Type B pancreatic cell (in vitro differentiated cells): ENCODE measurements at regions not wholly inside any gene's neighbourhood (a gene's known extent, or its start where the extent isn't known, plus 50 kb on each side); places are given as distances from the start of the nearest gene placed in this dataset.

Source experiments
- DNase-seq: peaks from one replicate; pipeline ENCODE4 v3.0.0; 2021; ENCODE audit warnings: mixed read lengths; ENCODE audit not compliant: unreplicated experiment; ENCODE audit errors: extremely low spot score
- H3K27ac Mint-ChIP-seq: 2 replicates; pipeline ENCODE4 v1.8.0; 2021; ENCODE audit warnings: mild to moderate bottlenecking, mixed read lengths
- H3K27me3 Mint-ChIP-seq: 2 replicates; pipeline ENCODE4 v1.8.0; 2021; ENCODE audit warnings: mixed read lengths
- H3K36me3 Mint-ChIP-seq: 2 replicates; pipeline ENCODE4 v1.8.0; 2021; ENCODE audit warnings: mixed read lengths
- H3K4me1 Mint-ChIP-seq: one replicate; pipeline ENCODE4 v1.8.0; 2021; ENCODE audit warnings: mixed read lengths; ENCODE audit not compliant: unreplicated experiment
- H3K4me3 Mint-ChIP-seq: 2 replicates; pipeline ENCODE4 v1.8.0; 2021; ENCODE audit warnings: mild to moderate bottlenecking, mixed read lengths
- H3K9me3 Mint-ChIP-seq: 2 replicates; pipeline ENCODE4 v1.8.0; 2021; ENCODE audit warnings: mixed read lengths
- TF ChIP-seq, protein P1 (sequence below): fragments of 200-600 bp; sonication (generic); conservative IDR thresholded peaks from 2 replicates; pipeline ENCODE4 v1.5.0; 2021; ENCODE audit warnings: antibody characterized with exemption, mild to moderate bottlenecking

DNA sequence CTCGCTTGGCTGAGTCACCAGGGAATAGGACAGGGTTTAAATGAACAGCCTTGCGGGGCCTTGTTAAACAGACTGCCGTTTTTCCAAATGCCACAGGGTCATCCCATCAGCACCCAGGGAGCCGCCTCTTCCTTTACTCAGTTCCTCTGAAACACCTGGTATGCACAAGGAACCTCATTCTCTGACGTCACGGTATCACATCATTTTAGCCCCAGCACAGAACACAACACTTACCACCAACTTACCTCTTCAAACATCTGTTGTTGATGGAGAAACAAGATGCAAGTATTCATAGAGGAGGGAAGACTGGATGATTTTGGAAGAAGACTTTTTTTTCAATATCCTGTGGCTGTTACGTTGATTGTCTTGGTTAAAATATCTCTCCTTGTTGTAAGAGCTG lies 535.3 kb upstream of the TMEM132C start:
- H3K4me1 Mint-ChIP-seq: no peaks in the 10 kb centered on the region
- TF ChIP-seq, protein P1, sequence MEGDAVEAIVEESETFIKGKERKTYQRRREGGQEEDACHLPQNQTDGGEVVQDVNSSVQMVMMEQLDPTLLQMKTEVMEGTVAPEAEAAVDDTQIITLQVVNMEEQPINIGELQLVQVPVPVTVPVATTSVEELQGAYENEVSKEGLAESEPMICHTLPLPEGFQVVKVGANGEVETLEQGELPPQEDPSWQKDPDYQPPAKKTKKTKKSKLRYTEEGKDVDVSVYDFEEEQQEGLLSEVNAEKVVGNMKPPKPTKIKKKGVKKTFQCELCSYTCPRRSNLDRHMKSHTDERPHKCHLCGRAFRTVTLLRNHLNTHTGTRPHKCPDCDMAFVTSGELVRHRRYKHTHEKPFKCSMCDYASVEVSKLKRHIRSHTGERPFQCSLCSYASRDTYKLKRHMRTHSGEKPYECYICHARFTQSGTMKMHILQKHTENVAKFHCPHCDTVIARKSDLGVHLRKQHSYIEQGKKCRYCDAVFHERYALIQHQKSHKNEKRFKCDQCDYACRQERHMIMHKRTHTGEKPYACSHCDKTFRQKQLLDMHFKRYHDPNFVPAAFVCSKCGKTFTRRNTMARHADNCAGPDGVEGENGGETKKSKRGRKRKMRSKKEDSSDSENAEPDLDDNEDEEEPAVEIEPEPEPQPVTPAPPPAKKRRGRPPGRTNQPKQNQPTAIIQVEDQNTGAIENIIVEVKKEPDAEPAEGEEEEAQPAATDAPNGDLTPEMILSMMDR: no peak
- no peaks in the 10 kb centered on the region for H3K36me3 Mint-ChIP-seq
- no peak for DNase-seq
- no peaks in the 10 kb centered on the region for H3K27me3 Mint-ChIP-seq
- no peak overlapping the region for H3K4me3 Mint-ChIP-seq
- H3K27ac Mint-ChIP-seq: no peak overlapping the region
- no peaks in the 10 kb centered on the region for H3K9me3 Mint-ChIP-seq

DNA sequence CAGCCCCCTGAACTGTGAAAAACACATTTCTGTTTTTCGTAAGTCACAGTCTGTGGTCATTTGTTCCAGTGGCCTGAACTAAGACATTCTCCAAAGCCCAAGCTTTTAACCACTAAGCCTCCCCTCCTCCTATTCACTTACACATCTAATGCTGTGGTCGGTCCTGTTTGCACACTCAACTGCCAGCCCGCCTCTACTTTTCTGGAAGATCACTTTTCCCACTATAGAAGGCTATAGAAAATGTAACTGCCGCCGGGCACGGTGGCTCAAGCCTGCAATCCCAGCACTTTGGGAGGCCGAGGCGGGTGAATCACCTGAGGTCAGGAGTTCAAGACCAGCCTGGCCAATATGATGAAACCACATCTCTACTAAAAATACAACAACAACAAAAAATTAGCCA lies 524.7 kb upstream of the TMEM132C start:
- Mint-ChIP-seq H3K27me3 (no peaks in the 10 kb centered on the region), H3K9me3 (no peaks in the 10 kb centered on the region), H3K4me3 (no peak overlapping the region), H3K27ac (no peak overlapping the region), H3K4me1 (peaks cover 8% of the 10 kb centered on the region), H3K36me3 (no peaks in the 10 kb centered on the region)
- no peak for DNase-seq
- TF ChIP-seq, protein P1: no peak

DNA sequence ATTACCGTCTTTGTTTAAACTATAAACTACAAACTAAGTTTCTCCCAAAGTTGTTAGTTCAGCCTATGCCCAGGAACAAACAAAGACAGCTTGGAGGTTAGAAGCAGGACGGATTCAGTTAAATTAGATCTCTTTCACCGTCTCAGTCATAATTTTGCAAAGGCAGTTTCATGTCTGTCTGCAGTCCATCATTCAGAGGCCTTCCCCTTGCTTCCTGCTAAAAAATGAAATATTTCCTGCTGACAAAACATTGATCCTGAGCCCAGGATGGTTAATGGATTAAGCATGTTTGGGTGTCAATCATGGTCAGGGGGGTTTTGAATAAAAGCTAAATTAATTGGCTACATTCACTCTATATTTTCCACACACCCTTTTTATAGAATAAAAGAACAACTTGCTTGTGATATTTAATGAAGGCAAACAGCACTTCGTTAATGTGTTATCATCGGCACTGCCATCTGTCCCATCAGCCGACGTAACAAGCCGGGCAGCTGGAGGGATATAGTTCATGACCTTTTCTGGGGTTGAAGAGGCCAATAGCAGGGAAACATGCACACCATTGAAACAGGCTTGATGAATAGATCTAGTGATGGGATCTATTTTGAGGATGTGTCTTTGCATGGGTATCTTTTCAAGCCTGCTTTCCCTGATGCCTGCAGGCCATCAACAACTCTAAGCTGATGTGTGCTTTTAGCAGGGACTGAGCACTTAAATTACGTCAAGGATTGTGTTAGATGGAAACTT lies 521.3 kb upstream of the TMEM132C start:
- Mint-ChIP-seq H3K36me3 (no peaks in the 10 kb centered on the region), H3K9me3 (no peaks in the 10 kb centered on the region), H3K27me3 (peaks cover 9% of the 10 kb centered on the region), H3K27ac (no peak overlapping the region), H3K4me3 (no peak overlapping the region), H3K4me1 (peaks cover 8% of the 10 kb centered on the region)
- no peak for DNase-seq
- TF ChIP-seq, protein P1: no peak

DNA sequence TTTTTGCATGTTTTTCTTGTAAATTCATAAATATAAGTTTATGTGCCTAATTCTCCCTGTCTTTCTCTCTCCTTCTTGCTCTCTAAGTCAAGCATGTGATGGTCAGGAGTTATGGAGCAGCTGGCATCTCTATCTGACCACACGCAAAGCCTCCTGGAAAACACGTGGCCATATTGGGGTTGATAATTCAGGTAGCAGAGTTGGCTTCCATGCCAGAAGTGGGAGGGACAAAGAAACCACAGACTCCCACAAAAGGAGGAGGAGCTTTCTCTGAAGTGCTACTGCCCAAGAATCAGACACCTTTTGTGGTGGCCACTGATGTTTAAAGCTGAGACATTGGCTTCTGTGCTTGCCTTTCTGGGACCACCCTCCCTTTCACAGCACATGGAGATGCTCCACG lies 517.6 kb upstream of the TMEM132C start:
- DNase-seq: no peak
- no peaks in the 10 kb centered on the region for H3K36me3 Mint-ChIP-seq
- peaks cover 9% of the 10 kb centered on the region for H3K27me3 Mint-ChIP-seq
- no peaks in the 10 kb centered on the region for H3K9me3 Mint-ChIP-seq
- no peak overlapping the region for H3K27ac Mint-ChIP-seq
- TF ChIP-seq, protein P1: no peak
- H3K4me3 Mint-ChIP-seq: no peak overlapping the region
- peaks cover 8% of the 10 kb centered on the region for H3K4me1 Mint-ChIP-seq

DNA sequence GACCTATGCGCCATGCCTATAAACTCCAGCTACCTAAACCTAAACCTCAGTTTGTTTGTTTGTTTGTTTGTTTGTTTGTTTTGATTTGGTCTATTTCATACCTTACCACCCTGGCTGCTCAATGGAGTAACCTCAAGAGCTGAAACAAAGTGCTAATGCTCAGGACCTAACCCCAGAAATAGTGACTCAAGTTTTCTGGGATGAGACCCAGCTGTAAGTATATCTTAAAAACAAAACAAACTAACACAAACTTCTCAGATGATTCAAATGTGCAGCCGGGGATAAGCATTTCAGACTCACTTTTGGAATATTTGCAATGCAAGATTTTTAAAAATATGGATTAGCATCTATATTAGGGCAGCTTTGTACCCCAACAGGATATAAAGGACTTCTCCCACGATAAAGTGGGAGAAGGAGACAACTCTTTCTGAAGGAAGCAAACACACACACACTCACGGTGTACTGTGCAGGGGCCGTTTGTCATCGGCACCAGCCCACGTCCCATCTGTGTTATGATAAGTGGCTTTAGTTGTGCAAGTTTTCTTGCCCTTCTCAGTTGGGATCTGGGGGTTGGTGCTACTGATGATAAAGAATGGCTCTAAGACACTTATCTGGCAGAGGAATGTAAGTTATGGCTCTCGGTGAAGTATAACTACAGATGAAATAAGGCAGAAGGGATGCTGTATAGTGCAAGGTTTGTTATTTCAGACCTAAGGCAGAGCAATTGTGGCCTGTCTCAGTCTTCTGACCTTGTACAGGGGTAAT lies 516.7 kb upstream of the TMEM132C start:
- no peaks in the 10 kb centered on the region for H3K9me3 Mint-ChIP-seq
- no peaks in the 10 kb centered on the region for H3K36me3 Mint-ChIP-seq
- no peak overlapping the region for H3K4me3 Mint-ChIP-seq
- H3K27me3 Mint-ChIP-seq: peaks cover 9% of the 10 kb centered on the region
- TF ChIP-seq, protein P1: no peak
- peaks cover 8% of the 10 kb centered on the region for H3K4me1 Mint-ChIP-seq
- no peak overlapping the region for H3K27ac Mint-ChIP-seq
- DNase-seq: no peak
